ENCODE measurements at regions not wholly inside any gene's neighbourhood (a gene's known extent, or its start where the extent isn't known, plus 50 kb on each side); places are given as distances from the start of the nearest gene placed in this dataset.

DNA sequence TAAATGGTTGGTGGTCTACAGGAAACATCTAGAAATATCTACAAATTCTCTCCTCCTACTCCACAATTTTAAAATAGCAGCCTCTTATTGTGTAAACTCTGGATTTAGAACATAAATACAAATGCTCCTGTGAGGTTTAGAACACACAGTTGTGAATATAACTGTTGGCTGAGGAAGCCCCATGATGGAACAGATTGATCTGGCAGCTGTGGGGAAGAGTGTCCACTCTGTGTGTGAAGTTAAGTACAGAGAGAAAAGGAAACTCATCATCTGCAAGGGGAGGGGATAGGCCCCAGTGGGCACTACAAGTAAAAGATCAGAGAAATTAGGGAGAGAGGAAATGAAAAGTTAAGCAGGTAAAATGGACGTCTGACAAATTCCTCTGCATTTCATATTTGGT is 422.7 kb upstream of the FSHR start:
- TF ChIP-seq, protein P1, sequence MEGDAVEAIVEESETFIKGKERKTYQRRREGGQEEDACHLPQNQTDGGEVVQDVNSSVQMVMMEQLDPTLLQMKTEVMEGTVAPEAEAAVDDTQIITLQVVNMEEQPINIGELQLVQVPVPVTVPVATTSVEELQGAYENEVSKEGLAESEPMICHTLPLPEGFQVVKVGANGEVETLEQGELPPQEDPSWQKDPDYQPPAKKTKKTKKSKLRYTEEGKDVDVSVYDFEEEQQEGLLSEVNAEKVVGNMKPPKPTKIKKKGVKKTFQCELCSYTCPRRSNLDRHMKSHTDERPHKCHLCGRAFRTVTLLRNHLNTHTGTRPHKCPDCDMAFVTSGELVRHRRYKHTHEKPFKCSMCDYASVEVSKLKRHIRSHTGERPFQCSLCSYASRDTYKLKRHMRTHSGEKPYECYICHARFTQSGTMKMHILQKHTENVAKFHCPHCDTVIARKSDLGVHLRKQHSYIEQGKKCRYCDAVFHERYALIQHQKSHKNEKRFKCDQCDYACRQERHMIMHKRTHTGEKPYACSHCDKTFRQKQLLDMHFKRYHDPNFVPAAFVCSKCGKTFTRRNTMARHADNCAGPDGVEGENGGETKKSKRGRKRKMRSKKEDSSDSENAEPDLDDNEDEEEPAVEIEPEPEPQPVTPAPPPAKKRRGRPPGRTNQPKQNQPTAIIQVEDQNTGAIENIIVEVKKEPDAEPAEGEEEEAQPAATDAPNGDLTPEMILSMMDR (IDR thresholded peaks at IDR 0.05): no peak
- no peak for TF ChIP-seq EZH2 (IDR thresholded peaks at IDR 0.05; ENCODE audit: borderline replicate concordance, insufficient read depth, low read depth, low read length, poor library complexity, severe bottlenecking)

Measured in B cell (primary cell).